ENCODE measurements at regions not wholly inside any gene's neighbourhood (a gene's known extent, or its start where the extent isn't known, plus 50 kb on each side); places are given as distances from the start of the nearest gene placed in this dataset.

GRCh38 chrX:8405631-8406030 lies 59.0 kb upstream of the VCX3B start:
- TF ChIP-seq CTCF (IDR thresholded peaks at IDR 0.05; ENCODE audit: low read length) (no peak), EZH2 (IDR thresholded peaks at IDR 0.05; ENCODE audit: borderline replicate concordance, low read length) (no peak)
